H1 (cell line): ENCODE measurements at regions not wholly inside any gene's neighbourhood (a gene's known extent, or its start where the extent isn't known, plus 50 kb on each side); places are given as distances from the start of the nearest gene placed in this dataset.

ENCODE experiments used
- CTCF ChIA-PET: fragments of 300-600 bp; sonication (Branson Sonifier 250); formaldehyde crosslinking; loops from one replicate; lab custom pipeline; 2021; ENCODE audit not compliant: partially characterized antibody; lab: Charles Lee
- POLR2A ChIA-PET: fragments of 300-600 bp; sonication (Branson Sonifier 250); formaldehyde crosslinking; loops from one replicate; lab custom pipeline; 2021; ENCODE audit warnings: inconsistent platforms; ENCODE audit not compliant: partially characterized antibody; lab: Charles Lee
- DNase-seq, 2 experiments: peaks; one replicate each; pipeline versions ENCODE4 v3.0.0 to v3.0.0-alpha.2; 2010 to 2022; ENCODE audit warnings: low spot score in 2 of 2, low read depth in 1 of 2, mixed read lengths in 1 of 2
- FAIRE-seq: peaks from 2 replicates; lab custom pipeline; 2011; peaks lifted over from hg19 to GRCh38; lab: Jason Lieb, UNC
- H2AFZ ChIP-seq: 2 replicates; pipeline ENCODE4 v1.8.1; 2012; ENCODE audit warnings: low read length, inconsistent platforms
- H2AK5ac ChIP-seq: 2 replicates; pipeline ENCODE4 v1.6.1; 2013; ENCODE audit warnings: low read depth, low read length
- H2BK120ac ChIP-seq: replicated peaks from 2 replicates; pipeline ENCODE3; 2013; ENCODE audit warnings: low read depth, low read length, inconsistent platforms
- H2BK12ac ChIP-seq: 2 replicates; pipeline ENCODE4 v1.6.1; 2013; ENCODE audit warnings: low read depth, low read length
- H2BK15ac ChIP-seq: 2 replicates; pipeline ENCODE4 v1.6.1; 2013; ENCODE audit warnings: low read length
- H2BK20ac ChIP-seq: 2 replicates; pipeline ENCODE4 v1.6.1; 2013; ENCODE audit warnings: low read length
- H2BK5ac ChIP-seq: 2 replicates; pipeline ENCODE4 v1.6.1; 2013; ENCODE audit warnings: low read depth, low read length
- H3K14ac ChIP-seq: 2 replicates; pipeline ENCODE4 v1.6.1; 2013; ENCODE audit warnings: inconsistent platforms; ENCODE audit not compliant: insufficient read length
- H3K18ac ChIP-seq: 2 replicates; pipeline ENCODE4 v1.6.1; 2013; ENCODE audit warnings: low read length; ENCODE audit errors: extremely low read depth
- H3K23ac ChIP-seq: 2 replicates; pipeline ENCODE4 v1.6.1; 2013; ENCODE audit warnings: inconsistent platforms; ENCODE audit not compliant: insufficient read length
- H3K23me2 ChIP-seq: 2 replicates; pipeline ENCODE4 v1.6.1; 2013; ENCODE audit warnings: low read depth, low read length
- H3K27ac ChIP-seq: 2 replicates; pipeline ENCODE4 v1.6.1; 2011; ENCODE audit warnings: low read depth, low read length, inconsistent platforms
- H3K27me3 ChIP-seq, 4 experiments: replicated peaks in 1 of 4; 1 replicate in 1 of 4; 2 replicates in 3 of 4; pipeline versions ENCODE4 v1.6.1 to v1.8.1; 2011 to 2013; ENCODE audit warnings: low read length in 3 of 4, mild to moderate bottlenecking in 3 of 4, inconsistent platforms in 2 of 4, mixed read lengths in 2 of 4, moderate library complexity in 1 of 4; ENCODE audit not compliant: control insufficient read depth in 3 of 4, insufficient read depth in 3 of 4; ENCODE audit errors: extremely low read depth in 1 of 4
- H3K36me3 ChIP-seq, 4 experiments: 2 replicates each; pipeline versions ENCODE4 v1.6.1 to v1.8.1; 2011 to 2013; ENCODE audit warnings: mild to moderate bottlenecking in 4 of 4, low read length in 3 of 4, moderate library complexity in 2 of 4, control low read depth in 1 of 4, inconsistent platforms in 1 of 4; ENCODE audit not compliant: insufficient read depth in 4 of 4, control insufficient read depth in 2 of 4
- H3K4ac ChIP-seq: replicated peaks from 2 replicates; pipeline ENCODE3; 2013; ENCODE audit warnings: low read length, low read depth, mixed read lengths, inconsistent platforms; ENCODE audit not compliant: insufficient read length
- H3K4me1 ChIP-seq, 4 experiments: replicated peaks in 1 of 4; 1 replicate in 1 of 4; 2 replicates in 3 of 4; pipeline versions ENCODE4 v1.6.1 to v1.8.1; 2011 to 2013; ENCODE audit warnings: low read length in 3 of 4, inconsistent platforms in 2 of 4, mixed read lengths in 1 of 4; ENCODE audit not compliant: insufficient read depth in 4 of 4, control insufficient read depth in 3 of 4
- H3K4me2 ChIP-seq, 2 experiments: 2 replicates each; pipeline versions ENCODE4 v1.6.1 to v1.8.1; 2011 to 2013; ENCODE audit warnings: low read depth in 2 of 2, low read length in 2 of 2, control low read depth in 1 of 2, inconsistent platforms in 1 of 2, mild to moderate bottlenecking in 1 of 2; ENCODE audit not compliant: insufficient read depth in 1 of 2
- H3K4me3 ChIP-seq, 4 experiments: fragments of 200-600, 300-600 bp in 1 of 4; sonication (generic), shearing (Covaris generic), sonication (Bioruptor Twin) in 1 of 4; 2 replicates each; pipeline versions ENCODE4 v1.5.1 to v1.8.1; 2011 to 2016; ENCODE audit warnings: low read length in 4 of 4, low read depth in 3 of 4, control low read depth in 2 of 4, inconsistent platforms in 2 of 4, mild to moderate bottlenecking in 2 of 4, mixed read lengths in 1 of 4, moderate library complexity in 1 of 4; ENCODE audit not compliant: insufficient read depth in 2 of 4; ENCODE audit errors: extremely low read depth in 1 of 4
- H3K56ac ChIP-seq: replicated peaks from 2 replicates; pipeline ENCODE3; 2013; ENCODE audit warnings: low read depth, mild to moderate bottlenecking, mixed read lengths, low read length, inconsistent platforms; ENCODE audit not compliant: insufficient read length
- H3K79me1 ChIP-seq: 2 replicates; pipeline ENCODE4 v1.6.1; 2013; ENCODE audit warnings: low read depth, low read length, control low read depth
- H3K79me2 ChIP-seq, 2 experiments: 2 replicates each; pipeline versions ENCODE4 v1.6.1 to v1.8.1; 2012 to 2013; ENCODE audit warnings: low read length in 2 of 2, mild to moderate bottlenecking in 2 of 2, inconsistent platforms in 1 of 2; ENCODE audit not compliant: insufficient read depth in 2 of 2, control insufficient read depth in 1 of 2
- H3K9ac ChIP-seq, 4 experiments: replicated peaks in 1 of 4; 1 replicate in 1 of 4; 2 replicates in 3 of 4; pipeline versions ENCODE4 v1.6.1 to v1.8.1; 2011 to 2013; ENCODE audit warnings: low read depth in 3 of 4, low read length in 3 of 4, control low read depth in 2 of 4, mild to moderate bottlenecking in 2 of 4, moderate library complexity in 2 of 4, inconsistent platforms in 1 of 4; ENCODE audit errors: extremely low read depth in 1 of 4
- H3K9me3 ChIP-seq, 2 experiments: 2 replicates each; pipeline versions ENCODE4 v1.6.1 to v1.8.1; 2012 to 2013; ENCODE audit warnings: mild to moderate bottlenecking in 2 of 2, moderate library complexity in 2 of 2, control low read depth in 1 of 2, inconsistent platforms in 1 of 2, low read depth in 1 of 2, low read length in 1 of 2, mixed read lengths in 1 of 2; ENCODE audit not compliant: insufficient read depth in 2 of 2
- H4K20me1 ChIP-seq, 2 experiments: replicated peaks in 1 of 2; 2 replicates each; pipeline versions ENCODE3 to v1.8.1; 2011 to 2013; ENCODE audit warnings: inconsistent platforms in 2 of 2, low read length in 2 of 2, mild to moderate bottlenecking in 1 of 2; ENCODE audit not compliant: insufficient read depth in 2 of 2, control insufficient read depth in 1 of 2
- H4K5ac ChIP-seq: 2 replicates; pipeline ENCODE4 v1.6.1; 2013; ENCODE audit warnings: low read length, low read depth, mixed read lengths, inconsistent platforms; ENCODE audit not compliant: insufficient read length
- H4K8ac ChIP-seq: 2 replicates; pipeline ENCODE4 v1.8.0; 2013; ENCODE audit warnings: mild to moderate bottlenecking, moderate library complexity, low read length, inconsistent platforms; ENCODE audit not compliant: insufficient read depth; ENCODE audit errors: extremely low read depth
- H4K91ac ChIP-seq: replicated peaks from 2 replicates; pipeline ENCODE3; 2013; ENCODE audit warnings: low read length, mixed read lengths, inconsistent platforms; ENCODE audit not compliant: insufficient read length
- RAD21 ChIP-seq, 2 experiments: IDR thresholded peaks in 1 of 2; conservative IDR thresholded peaks in 1 of 2; 2 replicates each; pipeline ENCODE4 v1.6.1; 2011; ENCODE audit warnings: low read depth in 2 of 2, low read length in 2 of 2, improper control_type of control experiment in 1 of 2, inconsistent platforms in 1 of 2, mild to moderate bottlenecking in 1 of 2, moderate library complexity in 1 of 2
- SIRT6 ChIP-seq: IDR thresholded peaks from one replicate; pipeline ENCODE4 v1.7.1; 2012; ENCODE audit warnings: low read length, inconsistent platforms
- TAF7 ChIP-seq: optimal IDR thresholded peaks from 2 replicates; pipeline ENCODE3; 2011; ENCODE audit warnings: low read depth, mild to moderate bottlenecking, inconsistent platforms, low read length, moderate library complexity, borderline replicate concordance
- WGBS, 2 experiments: shearing (Covaris generic) in 1 of 2; methylation state at CpG; one replicate each; pipeline versions ENCODE4 v1.1.6 to v1.1.7; 2013 to 2015; ENCODE audit warnings: low lambda C conversion rate in 2 of 2, mixed read lengths in 2 of 2, inconsistent platforms in 1 of 2, low coverage in 1 of 2, missing lambda C conversion rate in 1 of 2; ENCODE audit not compliant: insufficient replicate concordance in 2 of 2, insufficient coverage in 1 of 2, insufficient read length in 1 of 2; ENCODE audit errors: extremely low coverage in 1 of 2, missing lambda C conversion rate in 1 of 2; 5-methylcytosine and 5-hydroxymethylcytosine counted together

GRCh38 chr22:49295851-49296560 is 531.7 kb downstream of the BRD1 start:
- H2BK5ac ChIP-seq = no peak overlapping the region
- no peak overlapping the region for H2BK15ac ChIP-seq
- no peaks in the 10 kb centered on the region; a peak in 1 of 7 replicates for H3K27me3 ChIP-seq
- FAIRE-seq (no peak), DNase-seq (peak in 1 of 2 experiments; percentile 33)
- no peak overlapping the region for H3K4ac ChIP-seq
- no peak overlapping the region for H4K8ac ChIP-seq
- no peak overlapping the region for H3K27ac ChIP-seq
- no peaks in the 10 kb centered on the region; a peak in 1 of 4 replicates for H3K9me3 ChIP-seq
- H3K9ac ChIP-seq = no peak overlapping the region
- TF ChIP-seq SIRT6 (no peak), TAF7 (no peak), RAD21 (IDR thresholded peaks at IDR 0.05 in 1 of 2, conservative IDR thresholded peaks at IDR 0.05 in 1 of 2; ENCODE audit: low read depth in 2 of 2, low read length in 2 of 2) (no peak)
- no peak overlapping the region for H3K14ac ChIP-seq
- no peak overlapping the region for H2BK20ac ChIP-seq
- H4K5ac ChIP-seq = no peak overlapping the region
- CTCF ChIA-PET = interaction anchor here (0.7 to 4.1 kb wide), 3 partner anchors 10 to 55 kb away, joined by 3 to 20 read pairs (median 5); no protein-coding TSS in a partner anchor
- H3K23me2 ChIP-seq = no peaks in the 10 kb centered on the region; the same call in 1 of the 2 replicates
- H2BK120ac ChIP-seq = no peak overlapping the region
- H3K4me3 ChIP-seq = no peak overlapping the region
- POLR2A ChIA-PET = no interaction called here
- H4K91ac ChIP-seq = no peak overlapping the region
- H3K79me1 ChIP-seq = no peaks in the 10 kb centered on the region
- no peak overlapping the region for H2AK5ac ChIP-seq
- no peaks in the 10 kb centered on the region for H3K79me2 ChIP-seq
- H3K18ac ChIP-seq = no peak overlapping the region
- no peak overlapping the region for H3K23ac ChIP-seq
- H2AFZ ChIP-seq = no peak overlapping the region
- WGBS, 2 experiments = 94% methylated on average over 18 of the region's 18 CpGs; no CpG with 5 or more reads in 1 of the 2 experiments
- no peak overlapping the region for H2BK12ac ChIP-seq
- H3K56ac ChIP-seq = no peak overlapping the region
- peaks cover 0 to 5% (median 2%) of the 10 kb centered on the region in 4 experiments; a peak in 3 of 7 replicates for H3K4me1 ChIP-seq
- H4K20me1 ChIP-seq = no peaks in the 10 kb centered on the region
- H3K36me3 ChIP-seq = no peaks in the 10 kb centered on the region
- H3K4me2 ChIP-seq = no peak overlapping the region
